ENCODE measurements at regions not wholly inside any gene's neighbourhood (a gene's known extent, or its start where the extent isn't known, plus 50 kb on each side); places are given as distances from the start of the nearest gene placed in this dataset.
"Not testable (repeated sequence)": the region's sequence is repeated elsewhere in the genome, so short reads cannot be mapped to it uniquely, and the experiment has no call there.

GRCh38 chr14:71628433-71628832 lies 303.8 kb upstream of the RGS6 start:
- Histone ChIP-seq H3K4me1 (ENCODE audit: control insufficient read depth in 1 of 2, insufficient read depth in 1 of 2, low read depth in 1 of 2, low read length in 1 of 2) (peaks cover 12% of the 10 kb centered on the region in 2 experiments), H3K36me3 (peaks cover 15% of the 10 kb centered on the region), H3K27ac (no peak overlapping the region), H3K27me3 (no peaks in the 10 kb centered on the region), H3K4me3 (ENCODE audit: low read depth in 1 of 2, low read length in 1 of 2) (no peak overlapping the region), H3K9me3 (no peaks in the 10 kb centered on the region)
- TF ChIP-seq CTCF (IDR thresholded peaks at IDR 0.05): no peak

DNA sequence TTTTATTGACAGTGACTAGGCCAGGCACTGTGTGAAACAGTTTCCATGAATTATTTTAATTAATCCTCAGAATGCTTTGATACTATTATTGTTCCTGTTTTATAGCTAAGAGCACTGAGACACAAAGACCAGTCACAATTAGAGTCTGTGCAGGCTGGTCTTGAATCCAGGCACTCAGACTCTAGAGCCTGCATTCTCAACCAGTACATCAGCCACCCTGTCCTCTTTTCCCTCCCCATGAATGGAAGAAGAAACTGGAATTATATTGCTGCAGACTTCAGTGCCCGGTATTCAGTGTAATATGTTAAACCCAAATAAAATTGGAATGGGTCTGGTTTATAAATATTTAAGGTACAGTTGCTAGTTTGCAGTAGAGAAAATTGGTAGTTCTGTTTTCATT lies 303.0 kb upstream of the RGS6 start:
- Histone ChIP-seq H3K36me3 (peaks cover 11% of the 10 kb centered on the region), H3K9me3 (no peaks in the 10 kb centered on the region), H3K27me3 (no peaks in the 10 kb centered on the region), H3K4me3 (ENCODE audit: low read depth in 1 of 2, low read length in 1 of 2) (no peak overlapping the region), H3K4me1 (ENCODE audit: control insufficient read depth in 1 of 2, insufficient read depth in 1 of 2, low read depth in 1 of 2, low read length in 1 of 2) (peaks cover 12% of the 10 kb centered on the region in 2 experiments), H3K27ac (peak overlapping the region; percentile 19)
- no peak for TF ChIP-seq CTCF (IDR thresholded peaks at IDR 0.05)

DNA sequence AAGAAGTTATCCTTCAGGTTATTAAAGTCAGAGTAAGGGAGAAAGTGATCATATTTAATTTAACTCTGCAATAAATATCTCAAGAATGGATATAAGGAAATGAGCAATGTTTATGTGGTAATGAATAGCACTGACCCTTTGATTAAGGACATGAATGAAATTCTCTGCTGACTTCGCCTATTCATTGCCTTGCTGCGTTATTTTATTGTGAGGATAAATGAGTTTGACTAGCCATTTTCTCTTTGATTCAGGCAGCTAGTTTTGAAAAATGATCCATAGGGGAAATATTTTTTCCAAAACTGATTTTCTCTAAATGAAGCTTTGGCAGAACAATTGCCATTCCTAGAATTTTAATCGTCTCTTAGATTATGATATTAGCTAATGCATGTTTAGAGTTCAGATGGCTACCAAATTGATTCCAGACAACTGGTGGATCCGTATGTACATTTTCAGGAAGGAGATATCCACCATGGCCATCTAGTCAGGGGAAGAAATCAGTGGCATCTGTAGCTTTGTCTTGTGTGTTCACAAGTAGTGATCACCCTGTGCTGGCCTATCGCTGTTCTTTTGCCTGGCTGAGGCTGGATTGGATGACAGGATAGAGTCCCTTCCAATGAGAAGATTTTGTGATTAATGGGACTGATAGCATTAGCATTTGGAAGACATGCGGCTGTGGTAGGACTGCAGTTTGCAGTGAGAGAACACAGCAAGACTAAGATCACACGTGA lies 302.3 kb upstream of the RGS6 start:
- no peak for TF ChIP-seq CTCF (IDR thresholded peaks at IDR 0.05)
- Histone ChIP-seq H3K4me1 (ENCODE audit: control insufficient read depth in 1 of 2, insufficient read depth in 1 of 2, low read depth in 1 of 2, low read length in 1 of 2) (peaks cover 9 to 10% of the 10 kb centered on the region in 2 experiments), H3K27me3 (no peaks in the 10 kb centered on the region), H3K9me3 (no peaks in the 10 kb centered on the region), H3K27ac (peak overlapping the region; percentile 19), H3K36me3 (peaks cover 5% of the 10 kb centered on the region), H3K4me3 (ENCODE audit: low read depth in 1 of 2, low read length in 1 of 2) (no peak overlapping the region)

GRCh38 chr14:71631030-71631429 lies 301.2 kb upstream of the RGS6 start:
- not testable (repeated sequence) for H3K9me3 ChIP-seq; H3K27ac ChIP-seq; H3K4me1 ChIP-seq (ENCODE audit: control insufficient read depth in 1 of 2, insufficient read depth in 1 of 2, low read depth in 1 of 2, low read length in 1 of 2); H3K36me3 ChIP-seq; H3K27me3 ChIP-seq; H3K4me3 ChIP-seq (ENCODE audit: low read depth in 1 of 2, low read length in 1 of 2)

GRCh38 chr14:71632440-71632946 lies 299.7 kb upstream of the RGS6 start:
- TF ChIP-seq CTCF (IDR thresholded peaks at IDR 0.05): no peak
- Histone ChIP-seq H3K27me3 (no peaks in the 10 kb centered on the region), H3K4me3 (ENCODE audit: low read depth in 1 of 2, low read length in 1 of 2) (no peak overlapping the region), H3K9me3 (no peaks in the 10 kb centered on the region), H3K27ac (no peak overlapping the region), H3K4me1 (ENCODE audit: control insufficient read depth in 1 of 2, insufficient read depth in 1 of 2, low read depth in 1 of 2, low read length in 1 of 2) (no peaks in the 10 kb centered on the region), H3K36me3 (peaks cover 1% of the 10 kb centered on the region)

DNA sequence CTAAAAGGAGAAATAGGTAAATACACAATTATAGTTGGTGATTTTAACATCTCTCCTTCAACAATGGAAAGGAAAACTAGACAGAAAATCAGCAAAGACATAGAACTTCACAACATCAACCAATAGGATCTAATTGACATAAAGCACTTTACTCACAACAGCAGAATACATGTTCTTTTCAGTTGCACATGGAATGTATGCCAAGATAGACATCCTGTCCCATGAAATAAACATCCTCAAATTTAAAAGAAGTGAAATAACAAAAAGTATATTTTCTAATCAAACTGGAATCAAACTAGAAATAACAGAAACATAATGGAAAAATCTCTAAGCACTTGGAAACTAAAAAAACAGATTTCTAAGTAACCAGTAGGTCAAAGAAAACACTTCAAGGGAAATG lies 296.2 kb upstream of the RGS6 start:
- Histone ChIP-seq H3K36me3 (no peaks in the 10 kb centered on the region), H3K4me3 (ENCODE audit: low read depth in 1 of 2, low read length in 1 of 2) (no peak overlapping the region), H3K27ac (no peak overlapping the region), H3K27me3 (no peaks in the 10 kb centered on the region), H3K4me1 (ENCODE audit: control insufficient read depth in 1 of 2, insufficient read depth in 1 of 2, low read depth in 1 of 2, low read length in 1 of 2) (no peaks in the 10 kb centered on the region), H3K9me3 (no peaks in the 10 kb centered on the region)
- TF ChIP-seq CTCF (IDR thresholded peaks at IDR 0.05): no peak
